GM23338 (cell line): ENCODE measurements at regions not wholly inside any gene's neighbourhood (a gene's known extent, or its start where the extent isn't known, plus 50 kb on each side); places are given as distances from the start of the nearest gene placed in this dataset.
A peak's percentile ranks its signal among the peaks of the same experiment; 100 is the strongest.

ENCODE experiments used
- ATAC-seq: fragments of 200-7000 bp; cut with Tn5 transposase; 3 replicates; pipeline ENCODE4 v1.9.1; 2020
- DNase-seq: peaks from one replicate; pipeline ENCODE4 v3.0.0-alpha.2; 2015; ENCODE audit warnings: low spot score
- H2AFZ ChIP-seq: fragments of 200-600 bp; sonication (generic); 2 replicates; pipeline ENCODE4 v1.8.0; 2016; ENCODE audit warnings: antibody characterized with exemption, mild to moderate bottlenecking, moderate library complexity
- H3F3A ChIP-seq: fragments of 200-600 bp; sonication (generic); replicated peaks from 2 replicates; pipeline ENCODE4 v1.8.0; 2017; ENCODE audit warnings: antibody characterized with exemption, mixed run types, low read depth
- H3K27ac ChIP-seq: fragments of 200-600 bp; sonication (generic); 2 replicates; pipeline ENCODE4 v1.6.1; 2016; ENCODE audit warnings: low read depth
- H3K27me3 ChIP-seq: fragments of 200-600 bp; sonication (generic); 2 replicates; pipeline ENCODE4 v1.8.0; 2016; ENCODE audit warnings: mild to moderate bottlenecking, mixed run types, moderate library complexity; ENCODE audit not compliant: insufficient read depth
- H3K36me3 ChIP-seq: fragments of 200-600 bp; sonication (generic); 2 replicates; pipeline ENCODE4 v1.8.0; 2016; ENCODE audit warnings: mild to moderate bottlenecking; ENCODE audit not compliant: insufficient read depth
- H3K4me1 ChIP-seq: fragments of 200-600 bp; sonication (generic); 2 replicates; pipeline ENCODE4 v1.8.0; 2016; ENCODE audit warnings: mild to moderate bottlenecking, moderate library complexity; ENCODE audit not compliant: insufficient read depth
- H3K4me2 ChIP-seq: fragments of 200-600 bp; sonication (generic); 2 replicates; pipeline ENCODE4 v1.7.1; 2017; ENCODE audit warnings: mixed run types
- H3K4me3 ChIP-seq: fragments of 200-600 bp; sonication (generic); 2 replicates; pipeline ENCODE4 v1.6.1; 2016; ENCODE audit warnings: mixed run types
- H3K79me2 ChIP-seq: fragments of 200-600 bp; sonication (generic); replicated peaks from 2 replicates; pipeline ENCODE4 v1.8.0; 2017; ENCODE audit warnings: mild to moderate bottlenecking; ENCODE audit not compliant: insufficient read depth
- H3K9me2 ChIP-seq: fragments of 200-600 bp; sonication (generic); 2 replicates; pipeline ENCODE4 v1.8.0; 2017; ENCODE audit not compliant: insufficient read depth
- H4K20me1 ChIP-seq: fragments of 200-600 bp; sonication (generic); replicated peaks from 2 replicates; pipeline ENCODE4 v1.8.0; 2017; ENCODE audit warnings: mild to moderate bottlenecking; ENCODE audit not compliant: insufficient read depth
- H3K27ac Mint-ChIP-seq: 2 replicates; pipeline ENCODE4 v1.8.0; 2020; ENCODE audit warnings: inconsistent platforms, mild to moderate bottlenecking, moderate library complexity, mixed read lengths
- H3K27me3 Mint-ChIP-seq: 3 replicates; pipeline ENCODE4 v1.8.0; 2022; ENCODE audit warnings: low read depth, mild to moderate bottlenecking, moderate library complexity, mixed read lengths, inconsistent platforms; ENCODE audit not compliant: insufficient read depth, poor library complexity
- H3K36me3 Mint-ChIP-seq: 3 replicates; pipeline ENCODE4 v1.8.0; 2021; ENCODE audit warnings: low read depth, mild to moderate bottlenecking, inconsistent platforms, moderate library complexity, mixed read lengths
- H3K4me1 Mint-ChIP-seq: 3 replicates; pipeline ENCODE4 v1.8.0; 2020; ENCODE audit warnings: mild to moderate bottlenecking, inconsistent platforms, mixed read lengths
- H3K4me3 Mint-ChIP-seq: 3 replicates; pipeline ENCODE4 v1.8.0; 2021; ENCODE audit warnings: moderate library complexity, mild to moderate bottlenecking, inconsistent platforms, mixed read lengths
- H3K9me3 Mint-ChIP-seq: 3 replicates; pipeline ENCODE4 v1.8.0; 2020; ENCODE audit warnings: moderate library complexity, mild to moderate bottlenecking, inconsistent platforms, mixed read lengths
- EZH2phosphoT487 ChIP-seq: fragments of 200-600 bp; sonication (generic); IDR thresholded peaks from one replicate; pipeline ENCODE4 v1.8.1; 2018; ENCODE audit warnings: antibody characterized with exemption; ENCODE audit not compliant: unreplicated experiment
- POLR2AphosphoS5 ChIP-seq: IDR thresholded peaks from 2 replicates; pipeline ENCODE4 v1.6.1; 2016; ENCODE audit warnings: antibody characterized with exemption, low read depth
- ZNF462 ChIP-seq: fragments of 250-450 bp; sonication (Bioruptor Pico); IDR thresholded peaks from 2 replicates; pipeline ENCODE4 v1.5.0; 2020; ENCODE audit warnings: mild to moderate bottlenecking, moderate library complexity
- TF ChIP-seq, protein P1 (sequence below): IDR thresholded peaks from one replicate; pipeline ENCODE4 v1.6.1; 2018; ENCODE audit warnings: antibody characterized with exemption; ENCODE audit not compliant: unreplicated experiment

DNA sequence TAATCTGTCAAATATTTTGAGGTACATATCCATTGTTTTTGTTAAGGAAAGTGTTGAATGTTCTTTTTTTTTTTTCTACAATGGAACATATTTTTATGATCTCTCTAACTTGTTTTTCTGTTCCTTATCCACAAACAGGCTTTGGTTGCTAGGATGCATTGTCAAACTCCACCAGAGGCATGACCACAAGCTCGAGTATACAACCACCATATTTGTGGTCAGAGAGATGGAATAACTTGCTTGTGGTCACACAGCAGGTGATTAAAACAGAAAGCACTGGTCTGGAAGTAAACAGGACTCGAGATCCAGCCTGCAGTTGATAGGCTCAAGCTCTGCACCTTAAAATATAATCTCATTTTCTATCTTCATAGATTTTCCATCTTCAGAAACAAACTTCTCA, 105.8 kb upstream of the ADAMTS18 start (continued):
- TF ChIP-seq, protein P1, sequence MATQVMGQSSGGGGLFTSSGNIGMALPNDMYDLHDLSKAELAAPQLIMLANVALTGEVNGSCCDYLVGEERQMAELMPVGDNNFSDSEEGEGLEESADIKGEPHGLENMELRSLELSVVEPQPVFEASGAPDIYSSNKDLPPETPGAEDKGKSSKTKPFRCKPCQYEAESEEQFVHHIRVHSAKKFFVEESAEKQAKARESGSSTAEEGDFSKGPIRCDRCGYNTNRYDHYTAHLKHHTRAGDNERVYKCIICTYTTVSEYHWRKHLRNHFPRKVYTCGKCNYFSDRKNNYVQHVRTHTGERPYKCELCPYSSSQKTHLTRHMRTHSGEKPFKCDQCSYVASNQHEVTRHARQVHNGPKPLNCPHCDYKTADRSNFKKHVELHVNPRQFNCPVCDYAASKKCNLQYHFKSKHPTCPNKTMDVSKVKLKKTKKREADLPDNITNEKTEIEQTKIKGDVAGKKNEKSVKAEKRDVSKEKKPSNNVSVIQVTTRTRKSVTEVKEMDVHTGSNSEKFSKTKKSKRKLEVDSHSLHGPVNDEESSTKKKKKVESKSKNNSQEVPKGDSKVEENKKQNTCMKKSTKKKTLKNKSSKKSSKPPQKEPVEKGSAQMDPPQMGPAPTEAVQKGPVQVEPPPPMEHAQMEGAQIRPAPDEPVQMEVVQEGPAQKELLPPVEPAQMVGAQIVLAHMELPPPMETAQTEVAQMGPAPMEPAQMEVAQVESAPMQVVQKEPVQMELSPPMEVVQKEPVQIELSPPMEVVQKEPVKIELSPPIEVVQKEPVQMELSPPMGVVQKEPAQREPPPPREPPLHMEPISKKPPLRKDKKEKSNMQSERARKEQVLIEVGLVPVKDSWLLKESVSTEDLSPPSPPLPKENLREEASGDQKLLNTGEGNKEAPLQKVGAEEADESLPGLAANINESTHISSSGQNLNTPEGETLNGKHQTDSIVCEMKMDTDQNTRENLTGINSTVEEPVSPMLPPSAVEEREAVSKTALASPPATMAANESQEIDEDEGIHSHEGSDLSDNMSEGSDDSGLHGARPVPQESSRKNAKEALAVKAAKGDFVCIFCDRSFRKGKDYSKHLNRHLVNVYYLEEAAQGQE: no peak
- no peak for TF ChIP-seq EZH2phosphoT487

DNA sequence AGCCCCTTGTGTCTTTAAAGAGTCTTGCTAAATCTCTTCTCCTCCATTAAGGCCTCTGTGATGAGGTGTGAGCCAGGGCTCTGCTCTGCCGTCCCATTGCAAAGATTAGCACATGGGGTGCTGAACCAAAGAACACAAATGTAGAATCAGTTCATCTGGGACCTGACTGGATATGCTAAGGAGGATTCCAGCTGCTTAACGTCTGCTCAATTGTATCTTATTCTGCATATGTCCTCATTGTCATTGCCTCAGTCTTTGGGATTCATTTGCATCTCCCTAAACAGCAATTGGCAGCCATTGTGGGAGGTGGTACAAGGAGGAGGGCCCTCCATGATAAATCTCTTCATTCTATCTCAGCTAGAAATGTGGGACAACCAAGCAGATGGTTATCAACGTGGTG, 106.3 kb upstream of the ADAMTS18 start:
- TF ChIP-seq ZNF462: 0 out of 2 replicates have a peak, but pooled peaks have one; percentile 39
- TF ChIP-seq POLR2AphosphoS5: no peak
- Histone ChIP-seq H2AFZ (peak overlapping the region; percentile 34; the same call in 1 of the 2 replicates), H3K4me3 (no peak overlapping the region), H3K79me2 (no peaks in the 10 kb centered on the region), H3K27ac (no peak overlapping the region), H3K4me2 (no peak overlapping the region), H3K36me3 (no peaks in the 10 kb centered on the region), H3K4me1 (0 out of 2 replicates have a peak, but pooled peaks cover 5% of the 10 kb centered on the region), H4K20me1 (no peaks in the 10 kb centered on the region), H3F3A (no peaks in the 10 kb centered on the region), H3K27me3 (no peaks in the 10 kb centered on the region), H3K9me2 (no peaks in the 10 kb centered on the region)
- peak overlapping the region; percentile 75; the same call in 1 of the 2 replicates for H3K27ac Mint-ChIP-seq
- peaks cover 5% of the 10 kb centered on the region for H3K27me3 Mint-ChIP-seq
- peaks cover 18% of the 10 kb centered on the region for H3K4me1 Mint-ChIP-seq
- DNase-seq: peak; percentile 36
- no peaks in the 10 kb centered on the region for H3K9me3 Mint-ChIP-seq
- no peak overlapping the region for H3K4me3 Mint-ChIP-seq
- H3K36me3 Mint-ChIP-seq: no peaks in the 10 kb centered on the region
- ATAC-seq: peak; percentile 73
